A673 (cell line): ENCODE measurements at regions not wholly inside any gene's neighbourhood (a gene's known extent, or its start where the extent isn't known, plus 50 kb on each side); places are given as distances from the start of the nearest gene placed in this dataset.

Experiments
- BruUV-seq: library from RNA; stranded (reverse); fragments of 400-500 nt; replicated peaks from 2 replicates; lab custom pipeline; 2021; lab: Mats Ljungman, UMichigan
- CTCF ChIA-PET: fragments of 300-600 bp; sonication (Branson Sonifier 250); formaldehyde crosslinking; loops from one replicate; lab custom pipeline; 2022; ENCODE audit warnings: antibody characterized with exemption; lab: Charles Lee
- POLR2A ChIA-PET: fragments of 300-600 bp; sonication (Branson Sonifier 250); formaldehyde crosslinking; loops from one replicate; lab custom pipeline; 2022; ENCODE audit warnings: antibody characterized with exemption; ENCODE audit not compliant: low non-redundant PET; lab: Charles Lee
- DNase-seq: peaks from one replicate; pipeline ENCODE4 v3.0.0-alpha.2; 2015; ENCODE audit warnings: low spot score
- H3K27ac ChIP-seq: fragments of 200-600 bp; sonication (generic); 2 replicates; pipeline ENCODE4 v1.5.1; 2016; ENCODE audit warnings: mixed run types, low read depth, mild to moderate bottlenecking, mixed read lengths, antibody characterized with exemption, low read length; ENCODE audit not compliant: poor library complexity, severe bottlenecking
- H3K27me3 ChIP-seq: fragments of 200-600 bp; sonication (generic); replicated peaks from 2 replicates; pipeline ENCODE4 v1.6.1; 2017; ENCODE audit warnings: mixed run types, low read depth, mild to moderate bottlenecking, mixed read lengths, antibody characterized with exemption, low read length; ENCODE audit not compliant: insufficient read depth, poor library complexity
- H3K36me3 ChIP-seq: fragments of 200-600 bp; sonication (generic); 2 replicates; pipeline ENCODE4 v1.6.1; 2016; ENCODE audit warnings: mixed run types, mild to moderate bottlenecking, mixed read lengths, antibody characterized with exemption, low read length; ENCODE audit not compliant: insufficient read depth, poor library complexity, severe bottlenecking
- H3K4me1 ChIP-seq: fragments of 200-600 bp; sonication (generic); 2 replicates; pipeline ENCODE4 v1.6.1; 2017; ENCODE audit warnings: mixed run types, mild to moderate bottlenecking, mixed read lengths, antibody characterized with exemption, low read length; ENCODE audit not compliant: insufficient read depth, poor library complexity, severe bottlenecking
- H3K4me3 ChIP-seq: fragments of 200-600 bp; sonication (generic); 2 replicates; pipeline ENCODE4 v1.5.1; 2016; ENCODE audit warnings: low read depth, mixed run types, mild to moderate bottlenecking, mixed read lengths, low read length; ENCODE audit not compliant: poor library complexity, severe bottlenecking
- H3K9me3 ChIP-seq: fragments of 200-600 bp; sonication (generic); 2 replicates; pipeline ENCODE4 v1.6.1; 2016; ENCODE audit warnings: mixed run types, low read depth, mild to moderate bottlenecking, mixed read lengths, antibody characterized with exemption, low read length; ENCODE audit not compliant: poor library complexity, severe bottlenecking
- EZH2 ChIP-seq: fragments of 200-600 bp; sonication (generic); IDR thresholded peaks from 2 replicates; pipeline ENCODE4 v1.6.1; 2017; ENCODE audit warnings: borderline replicate concordance, low read depth, mild to moderate bottlenecking, mixed read lengths, antibody characterized with exemption, low read length; ENCODE audit not compliant: poor library complexity, severe bottlenecking
- intact Hi-C: fragments of 100-400 bp; cut with micrococcal nuclease; formaldehyde crosslinking; loops from one replicate; pipeline ENCODE4 v1.10.0; 2022; ENCODE audit not compliant: unreplicated experiment
- TF ChIP-seq, protein P1 (sequence below): fragments of 300-800, 200-600 bp; sonication (generic); conservative IDR thresholded peaks from 2 replicates; pipeline ENCODE4 v1.5.1; 2017; ENCODE audit warnings: low read depth, mild to moderate bottlenecking, antibody characterized with exemption, low read length, moderate library complexity, mixed read lengths

DNA sequence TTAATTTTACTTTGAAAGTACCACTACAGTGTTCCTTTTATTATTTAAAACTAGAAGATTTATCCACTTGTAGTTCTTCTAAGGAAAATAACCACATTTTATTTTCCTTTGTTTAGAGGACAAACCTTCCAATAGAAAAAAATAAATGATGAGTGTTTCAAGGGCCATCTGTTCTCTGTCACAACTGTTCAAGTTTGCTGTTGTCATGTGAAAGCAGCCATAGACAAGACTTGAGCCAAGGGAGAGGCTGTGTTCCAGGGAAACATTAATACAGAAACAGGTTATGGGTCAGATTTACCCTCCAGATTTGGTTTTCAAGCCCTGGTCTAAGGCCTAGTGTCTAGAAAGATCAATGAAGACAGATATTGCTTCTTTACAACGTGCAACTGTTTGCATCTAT lies 463.6 kb downstream of the C6orf118 start:
- H3K9me3 ChIP-seq = peaks cover 4% of the 10 kb centered on the region
- H3K4me1 ChIP-seq = no peaks in the 10 kb centered on the region
- no peak overlapping the region for H3K4me3 ChIP-seq
- DNase-seq = no peak
- POLR2A ChIA-PET = no interaction called here
- no peak overlapping the region for H3K27ac ChIP-seq
- TF ChIP-seq, protein P1, sequence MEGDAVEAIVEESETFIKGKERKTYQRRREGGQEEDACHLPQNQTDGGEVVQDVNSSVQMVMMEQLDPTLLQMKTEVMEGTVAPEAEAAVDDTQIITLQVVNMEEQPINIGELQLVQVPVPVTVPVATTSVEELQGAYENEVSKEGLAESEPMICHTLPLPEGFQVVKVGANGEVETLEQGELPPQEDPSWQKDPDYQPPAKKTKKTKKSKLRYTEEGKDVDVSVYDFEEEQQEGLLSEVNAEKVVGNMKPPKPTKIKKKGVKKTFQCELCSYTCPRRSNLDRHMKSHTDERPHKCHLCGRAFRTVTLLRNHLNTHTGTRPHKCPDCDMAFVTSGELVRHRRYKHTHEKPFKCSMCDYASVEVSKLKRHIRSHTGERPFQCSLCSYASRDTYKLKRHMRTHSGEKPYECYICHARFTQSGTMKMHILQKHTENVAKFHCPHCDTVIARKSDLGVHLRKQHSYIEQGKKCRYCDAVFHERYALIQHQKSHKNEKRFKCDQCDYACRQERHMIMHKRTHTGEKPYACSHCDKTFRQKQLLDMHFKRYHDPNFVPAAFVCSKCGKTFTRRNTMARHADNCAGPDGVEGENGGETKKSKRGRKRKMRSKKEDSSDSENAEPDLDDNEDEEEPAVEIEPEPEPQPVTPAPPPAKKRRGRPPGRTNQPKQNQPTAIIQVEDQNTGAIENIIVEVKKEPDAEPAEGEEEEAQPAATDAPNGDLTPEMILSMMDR = no peak
- TF ChIP-seq EZH2 = no peak
- intact Hi-C loops = no loop called here
- H3K36me3 ChIP-seq = no peaks in the 10 kb centered on the region
- H3K27me3 ChIP-seq = no peaks in the 10 kb centered on the region
- CTCF ChIA-PET = no interaction called here
- BruUV-seq = no TSS peak

DNA sequence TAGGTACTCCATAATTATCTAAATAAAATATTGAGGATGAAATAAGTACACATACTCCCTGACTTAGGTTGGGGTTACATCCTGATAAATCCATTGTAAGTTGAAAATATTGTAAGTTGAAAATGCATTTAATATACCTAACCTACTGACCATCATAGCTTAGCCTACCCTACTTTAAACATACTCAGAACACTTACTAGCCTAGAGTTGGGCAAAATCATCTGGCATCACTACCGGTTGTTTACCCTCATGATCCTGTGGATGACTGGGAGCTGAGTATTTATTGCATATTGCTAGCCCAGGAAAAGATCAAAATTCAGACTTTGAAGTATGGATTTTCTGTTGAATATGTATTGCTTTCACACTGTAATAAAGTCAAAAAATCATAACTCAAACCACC lies 467.3 kb downstream of the C6orf118 start:
- H3K27me3 ChIP-seq = no peaks in the 10 kb centered on the region
- H3K4me1 ChIP-seq = no peaks in the 10 kb centered on the region
- intact Hi-C loops = no loop called here
- H3K4me3 ChIP-seq = no peak overlapping the region
- no peak for TF ChIP-seq EZH2
- TF ChIP-seq, protein P1 = no peak
- CTCF ChIA-PET = no interaction called here
- H3K27ac ChIP-seq = no peak overlapping the region
- POLR2A ChIA-PET = no interaction called here
- BruUV-seq = no TSS peak
- no peaks in the 10 kb centered on the region for H3K36me3 ChIP-seq
- H3K9me3 ChIP-seq = no peaks in the 10 kb centered on the region
- DNase-seq = no peak

DNA sequence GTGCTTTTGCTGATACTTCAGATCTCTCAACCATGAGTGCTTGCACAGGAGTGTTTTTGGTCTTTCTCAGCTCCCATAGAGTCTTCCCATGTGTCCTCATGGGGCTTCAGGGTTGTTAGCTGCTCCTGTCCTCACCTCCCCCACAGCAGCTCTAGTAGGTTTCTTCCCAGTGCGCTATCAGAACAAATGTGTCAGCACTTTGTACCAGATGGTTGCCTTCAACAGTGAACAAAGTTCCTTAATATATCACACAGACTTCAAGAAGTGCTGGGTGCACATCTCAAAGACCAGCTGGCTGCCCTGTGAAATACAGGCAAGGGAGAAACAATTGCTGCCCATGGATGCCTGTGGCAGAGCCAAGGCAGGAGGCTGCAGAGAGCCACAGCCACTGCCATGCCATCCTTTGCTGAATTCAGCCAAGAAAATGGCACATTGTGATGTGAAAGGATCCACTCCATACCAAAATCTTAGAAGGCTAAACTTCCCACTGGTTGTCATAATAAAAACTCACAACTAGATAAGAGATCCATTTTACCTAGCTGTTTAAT lies 471.3 kb downstream of the C6orf118 start:
- no TSS peak for BruUV-seq
- intact Hi-C loops = no loop called here
- no peak for DNase-seq

More for the DNA sequence above, 471.3 kb downstream of the C6orf118 start:
- no peak overlapping the region for H3K4me3 ChIP-seq
- no peaks in the 10 kb centered on the region for H3K36me3 ChIP-seq
- POLR2A ChIA-PET = no interaction called here
- H3K27me3 ChIP-seq = no peaks in the 10 kb centered on the region
- no peaks in the 10 kb centered on the region for H3K4me1 ChIP-seq
- TF ChIP-seq, protein P1 = no peak
- TF ChIP-seq EZH2 = no peak
- CTCF ChIA-PET = no interaction called here
- no peak overlapping the region for H3K27ac ChIP-seq
- H3K9me3 ChIP-seq = no peaks in the 10 kb centered on the region
